ENCODE measurements at regions not wholly inside any gene's neighbourhood (a gene's known extent, or its start where the extent isn't known, plus 50 kb on each side); places are given as distances from the start of the nearest gene placed in this dataset.

DNA sequence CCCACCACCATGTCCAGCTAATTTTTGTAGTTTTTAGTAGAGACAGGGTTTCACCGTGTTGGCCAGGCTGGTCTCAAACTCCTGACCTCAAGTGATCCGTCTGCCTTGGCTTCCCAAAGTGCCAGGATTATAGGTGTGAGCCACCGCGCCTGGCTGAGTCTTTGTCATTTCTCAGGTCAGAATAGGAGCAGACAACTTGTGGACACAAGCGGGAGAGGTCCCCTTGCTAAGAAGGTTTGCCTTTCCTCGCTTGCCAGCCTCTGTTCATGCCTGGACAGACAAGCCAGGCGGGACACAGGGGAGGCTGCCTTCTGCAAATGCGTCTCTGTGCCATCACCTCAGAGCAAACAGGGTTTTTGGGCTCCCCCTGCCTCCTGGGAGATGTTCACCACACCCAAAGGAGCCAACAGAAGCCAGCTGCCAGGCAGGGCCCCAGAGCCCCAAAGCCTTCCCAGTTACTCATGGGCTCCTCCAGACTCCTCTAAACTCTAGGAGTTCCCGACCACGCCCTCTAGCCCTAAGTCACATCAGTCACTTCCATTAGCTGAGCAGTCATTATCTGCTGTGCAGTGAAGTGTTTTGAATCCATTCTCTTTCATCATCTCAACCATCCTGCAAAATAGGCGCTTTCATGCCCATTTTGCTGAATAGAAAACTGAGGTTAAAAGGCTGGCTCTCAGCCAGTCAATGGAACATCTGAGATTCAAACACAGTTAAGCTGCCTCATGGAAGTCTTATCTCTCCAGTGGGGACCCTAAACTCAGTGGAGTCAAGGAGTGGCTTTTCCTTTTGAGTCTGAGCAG lies 245.0 kb downstream of the UACA start:
- ATAC-seq (no peak), FAIRE-seq (no peak), DNase-seq (ENCODE audit: low read depth, low spot score) (no peak)
- BruUV-seq (replicated peaks) = no TSS peak
- in situ Hi-C loops (cut with MboI) (no loop called here), intact Hi-C loops (cut with micrococcal nuclease; ENCODE audit: unreplicated experiment) (no loop called here)
- POLR2A ChIA-PET = interaction anchor here (0.7 kb wide), 1 partner anchor 248 kb away, joined by 3 read pairs; no protein-coding TSS in a partner anchor
- Histone ChIP-seq H3K4me3 (no peak overlapping the region), H2AFZ (ENCODE audit: control insufficient read depth, low read depth, low read length) (no peak overlapping the region), H3K4me2 (ENCODE audit: control insufficient read depth, insufficient read depth) (no peak overlapping the region), H3K36me3 (ENCODE audit: control insufficient read depth in 2 of 2, insufficient read depth in 2 of 2, low read length in 1 of 2) (no peaks in the 10 kb centered on the region), H3K9ac (ENCODE audit: control insufficient read depth, insufficient read depth, low read length) (no peak overlapping the region), H3K79me2 (ENCODE audit: control insufficient read depth, insufficient read depth, low read length) (no peaks in the 10 kb centered on the region), H3K9me3 (replicated peaks; ENCODE audit: control insufficient read depth, insufficient read depth, low read length) (no peaks in the 10 kb centered on the region), H3K27ac (ENCODE audit: control insufficient read depth, insufficient read depth) (no peak overlapping the region), H3K27me3 (replicated peaks in 1 of 2; ENCODE audit: control insufficient read depth in 2 of 2, insufficient read depth in 2 of 2, low read length in 1 of 2) (no peaks in the 10 kb centered on the region; a peak in 2 of 4 replicates), H4K20me1 (ENCODE audit: control insufficient read depth, insufficient read depth) (no peaks in the 10 kb centered on the region), H3K4me1 (ENCODE audit: control insufficient read depth, insufficient read depth, low read length) (no peaks in the 10 kb centered on the region)
- SMC1A ChIA-PET (ENCODE audit: uncharacterized antibody, unreplicated experiment) = no interaction called here
- TF ChIP-seq, protein P1, sequence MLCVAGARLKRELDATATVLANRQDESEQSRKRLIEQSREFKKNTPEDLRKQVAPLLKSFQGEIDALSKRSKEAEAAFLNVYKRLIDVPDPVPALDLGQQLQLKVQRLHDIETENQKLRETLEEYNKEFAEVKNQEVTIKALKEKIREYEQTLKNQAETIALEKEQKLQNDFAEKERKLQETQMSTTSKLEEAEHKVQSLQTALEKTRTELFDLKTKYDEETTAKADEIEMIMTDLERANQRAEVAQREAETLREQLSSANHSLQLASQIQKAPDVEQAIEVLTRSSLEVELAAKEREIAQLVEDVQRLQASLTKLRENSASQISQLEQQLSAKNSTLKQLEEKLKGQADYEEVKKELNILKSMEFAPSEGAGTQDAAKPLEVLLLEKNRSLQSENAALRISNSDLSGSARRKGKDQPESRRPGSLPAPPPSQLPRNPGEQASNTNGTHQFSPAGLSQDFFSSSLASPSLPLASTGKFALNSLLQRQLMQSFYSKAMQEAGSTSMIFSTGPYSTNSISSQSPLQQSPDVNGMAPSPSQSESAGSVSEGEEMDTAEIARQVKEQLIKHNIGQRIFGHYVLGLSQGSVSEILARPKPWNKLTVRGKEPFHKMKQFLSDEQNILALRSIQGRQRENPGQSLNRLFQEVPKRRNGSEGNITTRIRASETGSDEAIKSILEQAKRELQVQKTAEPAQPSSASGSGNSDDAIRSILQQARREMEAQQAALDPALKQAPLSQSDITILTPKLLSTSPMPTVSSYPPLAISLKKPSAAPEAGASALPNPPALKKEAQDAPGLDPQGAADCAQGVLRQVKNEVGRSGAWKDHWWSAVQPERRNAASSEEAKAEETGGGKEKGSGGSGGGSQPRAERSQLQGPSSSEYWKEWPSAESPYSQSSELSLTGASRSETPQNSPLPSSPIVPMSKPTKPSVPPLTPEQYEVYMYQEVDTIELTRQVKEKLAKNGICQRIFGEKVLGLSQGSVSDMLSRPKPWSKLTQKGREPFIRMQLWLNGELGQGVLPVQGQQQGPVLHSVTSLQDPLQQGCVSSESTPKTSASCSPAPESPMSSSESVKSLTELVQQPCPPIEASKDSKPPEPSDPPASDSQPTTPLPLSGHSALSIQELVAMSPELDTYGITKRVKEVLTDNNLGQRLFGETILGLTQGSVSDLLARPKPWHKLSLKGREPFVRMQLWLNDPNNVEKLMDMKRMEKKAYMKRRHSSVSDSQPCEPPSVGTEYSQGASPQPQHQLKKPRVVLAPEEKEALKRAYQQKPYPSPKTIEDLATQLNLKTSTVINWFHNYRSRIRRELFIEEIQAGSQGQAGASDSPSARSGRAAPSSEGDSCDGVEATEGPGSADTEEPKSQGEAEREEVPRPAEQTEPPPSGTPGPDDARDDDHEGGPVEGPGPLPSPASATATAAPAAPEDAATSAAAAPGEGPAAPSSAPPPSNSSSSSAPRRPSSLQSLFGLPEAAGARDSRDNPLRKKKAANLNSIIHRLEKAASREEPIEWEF (IDR thresholded peaks at IDR 0.05; ENCODE audit: insufficient replicate concordance, low read depth, low read length) = no peak
- no peak for TF ChIP-seq SUPT20H (IDR thresholded peaks at IDR 0.05; ENCODE audit: borderline replicate concordance, control insufficient read depth, low read depth, low read length)
- TF ChIP-seq ZNF384 (IDR thresholded peaks at IDR 0.05; ENCODE audit: borderline replicate concordance, low read depth, low read length) = no peak
- TF ChIP-seq HDGF (IDR thresholded peaks at IDR 0.05) = no peak
- TF ChIP-seq, protein P2, sequence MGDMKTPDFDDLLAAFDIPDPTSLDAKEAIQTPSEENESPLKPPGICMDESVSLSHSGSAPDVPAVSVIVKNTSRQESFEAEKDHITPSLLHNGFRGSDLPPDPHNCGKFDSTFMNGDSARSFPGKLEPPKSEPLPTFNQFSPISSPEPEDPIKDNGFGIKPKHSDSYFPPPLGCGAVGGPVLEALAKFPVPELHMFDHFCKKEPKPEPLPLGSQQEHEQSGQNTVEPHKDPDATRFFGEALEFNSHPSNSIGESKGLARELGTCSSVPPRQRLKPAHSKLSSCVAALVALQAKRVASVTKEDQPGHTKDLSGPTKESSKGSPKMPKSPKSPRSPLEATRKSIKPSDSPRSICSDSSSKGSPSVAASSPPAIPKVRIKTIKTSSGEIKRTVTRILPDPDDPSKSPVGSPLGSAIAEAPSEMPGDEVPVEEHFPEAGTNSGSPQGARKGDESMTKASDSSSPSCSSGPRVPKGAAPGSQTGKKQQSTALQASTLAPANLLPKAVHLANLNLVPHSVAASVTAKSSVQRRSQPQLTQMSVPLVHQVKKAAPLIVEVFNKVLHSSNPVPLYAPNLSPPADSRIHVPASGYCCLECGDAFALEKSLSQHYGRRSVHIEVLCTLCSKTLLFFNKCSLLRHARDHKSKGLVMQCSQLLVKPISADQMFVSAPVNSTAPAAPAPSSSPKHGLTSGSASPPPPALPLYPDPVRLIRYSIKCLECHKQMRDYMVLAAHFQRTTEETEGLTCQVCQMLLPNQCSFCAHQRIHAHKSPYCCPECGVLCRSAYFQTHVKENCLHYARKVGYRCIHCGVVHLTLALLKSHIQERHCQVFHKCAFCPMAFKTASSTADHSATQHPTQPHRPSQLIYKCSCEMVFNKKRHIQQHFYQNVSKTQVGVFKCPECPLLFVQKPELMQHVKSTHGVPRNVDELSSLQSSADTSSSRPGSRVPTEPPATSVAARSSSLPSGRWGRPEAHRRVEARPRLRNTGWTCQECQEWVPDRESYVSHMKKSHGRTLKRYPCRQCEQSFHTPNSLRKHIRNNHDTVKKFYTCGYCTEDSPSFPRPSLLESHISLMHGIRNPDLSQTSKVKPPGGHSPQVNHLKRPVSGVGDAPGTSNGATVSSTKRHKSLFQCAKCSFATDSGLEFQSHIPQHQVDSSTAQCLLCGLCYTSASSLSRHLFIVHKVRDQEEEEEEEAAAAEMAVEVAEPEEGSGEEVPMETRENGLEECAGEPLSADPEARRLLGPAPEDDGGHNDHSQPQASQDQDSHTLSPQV (IDR thresholded peaks at IDR 0.05) = no peak
- RAD21 ChIA-PET (ENCODE audit: unreplicated experiment) = no interaction called here
- 43% methylated on average over 11 of the region's 11 CpGs for WGBS (ENCODE audit: insufficient coverage, insufficient replicate concordance, low lambda C conversion rate, missing lambda C conversion rate)
- CTCF ChIA-PET = no interaction called here
